GM23338 (cell line): ENCODE measurements at regions not wholly inside any gene's neighbourhood (a gene's known extent, or its start where the extent isn't known, plus 50 kb on each side); places are given as distances from the start of the nearest gene placed in this dataset.

Experiments
- ATAC-seq: fragments of 200-7000 bp; cut with Tn5 transposase; 3 replicates; pipeline ENCODE4 v1.9.1; 2020
- DNase-seq: peaks from one replicate; pipeline ENCODE4 v3.0.0-alpha.2; 2015; ENCODE audit warnings: low spot score
- H2AFZ ChIP-seq: fragments of 200-600 bp; sonication (generic); 2 replicates; pipeline ENCODE4 v1.8.0; 2016; ENCODE audit warnings: antibody characterized with exemption, mild to moderate bottlenecking, moderate library complexity
- H3F3A ChIP-seq: fragments of 200-600 bp; sonication (generic); replicated peaks from 2 replicates; pipeline ENCODE4 v1.8.0; 2017; ENCODE audit warnings: antibody characterized with exemption, mixed run types, low read depth
- H3K27ac ChIP-seq: fragments of 200-600 bp; sonication (generic); 2 replicates; pipeline ENCODE4 v1.6.1; 2016; ENCODE audit warnings: low read depth
- H3K27me3 ChIP-seq: fragments of 200-600 bp; sonication (generic); 2 replicates; pipeline ENCODE4 v1.8.0; 2016; ENCODE audit warnings: mild to moderate bottlenecking, mixed run types, moderate library complexity; ENCODE audit not compliant: insufficient read depth
- H3K36me3 ChIP-seq: fragments of 200-600 bp; sonication (generic); 2 replicates; pipeline ENCODE4 v1.8.0; 2016; ENCODE audit warnings: mild to moderate bottlenecking; ENCODE audit not compliant: insufficient read depth
- H3K4me1 ChIP-seq: fragments of 200-600 bp; sonication (generic); 2 replicates; pipeline ENCODE4 v1.8.0; 2016; ENCODE audit warnings: mild to moderate bottlenecking, moderate library complexity; ENCODE audit not compliant: insufficient read depth
- H3K4me2 ChIP-seq: fragments of 200-600 bp; sonication (generic); 2 replicates; pipeline ENCODE4 v1.7.1; 2017; ENCODE audit warnings: mixed run types
- H3K4me3 ChIP-seq: fragments of 200-600 bp; sonication (generic); 2 replicates; pipeline ENCODE4 v1.6.1; 2016; ENCODE audit warnings: mixed run types
- H3K79me2 ChIP-seq: fragments of 200-600 bp; sonication (generic); replicated peaks from 2 replicates; pipeline ENCODE4 v1.8.0; 2017; ENCODE audit warnings: mild to moderate bottlenecking; ENCODE audit not compliant: insufficient read depth
- H3K9me2 ChIP-seq: fragments of 200-600 bp; sonication (generic); 2 replicates; pipeline ENCODE4 v1.8.0; 2017; ENCODE audit not compliant: insufficient read depth
- H4K20me1 ChIP-seq: fragments of 200-600 bp; sonication (generic); replicated peaks from 2 replicates; pipeline ENCODE4 v1.8.0; 2017; ENCODE audit warnings: mild to moderate bottlenecking; ENCODE audit not compliant: insufficient read depth
- H3K27ac Mint-ChIP-seq: 2 replicates; pipeline ENCODE4 v1.8.0; 2020; ENCODE audit warnings: inconsistent platforms, mild to moderate bottlenecking, moderate library complexity, mixed read lengths
- H3K27me3 Mint-ChIP-seq: 3 replicates; pipeline ENCODE4 v1.8.0; 2022; ENCODE audit warnings: low read depth, mild to moderate bottlenecking, moderate library complexity, mixed read lengths, inconsistent platforms; ENCODE audit not compliant: insufficient read depth, poor library complexity
- H3K36me3 Mint-ChIP-seq: 3 replicates; pipeline ENCODE4 v1.8.0; 2021; ENCODE audit warnings: low read depth, mild to moderate bottlenecking, inconsistent platforms, moderate library complexity, mixed read lengths
- H3K4me1 Mint-ChIP-seq: 3 replicates; pipeline ENCODE4 v1.8.0; 2020; ENCODE audit warnings: mild to moderate bottlenecking, inconsistent platforms, mixed read lengths
- H3K4me3 Mint-ChIP-seq: 3 replicates; pipeline ENCODE4 v1.8.0; 2021; ENCODE audit warnings: moderate library complexity, mild to moderate bottlenecking, inconsistent platforms, mixed read lengths
- H3K9me3 Mint-ChIP-seq: 3 replicates; pipeline ENCODE4 v1.8.0; 2020; ENCODE audit warnings: moderate library complexity, mild to moderate bottlenecking, inconsistent platforms, mixed read lengths
- CREB1 ChIP-seq: fragments of 250-450 bp; sonication (Bioruptor Pico); IDR thresholded peaks from 2 replicates; pipeline ENCODE4 v1.5.0; 2020; ENCODE audit warnings: low read depth, mild to moderate bottlenecking, moderate library complexity
- EZH2 ChIP-seq: fragments of 200-600 bp; sonication (generic); IDR thresholded peaks from one replicate; pipeline ENCODE4 v1.8.0; 2017; ENCODE audit warnings: antibody characterized with exemption, mild to moderate bottlenecking, low read depth; ENCODE audit not compliant: unreplicated experiment
- EZH2phosphoT487 ChIP-seq: fragments of 200-600 bp; sonication (generic); IDR thresholded peaks from one replicate; pipeline ENCODE4 v1.8.1; 2018; ENCODE audit warnings: antibody characterized with exemption; ENCODE audit not compliant: unreplicated experiment
- JUNB ChIP-seq: IDR thresholded peaks from one replicate; pipeline ENCODE4 v1.6.1; 2016; ENCODE audit warnings: antibody characterized with exemption; ENCODE audit not compliant: unreplicated experiment
- NANOG ChIP-seq: IDR thresholded peaks from 2 replicates; pipeline ENCODE4 v1.6.1; 2016; ENCODE audit warnings: antibody characterized with exemption, borderline replicate concordance
- POLR2AphosphoS5 ChIP-seq: IDR thresholded peaks from 2 replicates; pipeline ENCODE4 v1.6.1; 2016; ENCODE audit warnings: antibody characterized with exemption, low read depth
- STAT1 ChIP-seq: IDR thresholded peaks from one replicate; pipeline ENCODE4 v1.6.1; 2016; ENCODE audit warnings: antibody characterized with exemption; ENCODE audit not compliant: unreplicated experiment
- ZNF114 ChIP-seq: fragments of 250-450 bp; sonication (Bioruptor Pico); IDR thresholded peaks from 2 replicates; pipeline ENCODE4 v1.5.0; 2020; ENCODE audit warnings: mild to moderate bottlenecking, moderate library complexity
- ZNF331 ChIP-seq: fragments of 250-450 bp; sonication (Bioruptor Pico); IDR thresholded peaks from 2 replicates; pipeline ENCODE4 v1.5.0; 2020; ENCODE audit warnings: low read depth, mild to moderate bottlenecking, moderate library complexity
- ZNF462 ChIP-seq: fragments of 250-450 bp; sonication (Bioruptor Pico); IDR thresholded peaks from 2 replicates; pipeline ENCODE4 v1.5.0; 2020; ENCODE audit warnings: mild to moderate bottlenecking, moderate library complexity
- TF ChIP-seq, protein P1 (sequence below), 2 experiments: fragments of 200-600 bp in 1 of 2; sonication (generic) in 1 of 2; conservative IDR thresholded peaks; 2 replicates each; pipeline versions ENCODE4 v1.5.1 to v1.6.1; 2016 to 2017; ENCODE audit warnings: antibody characterized with exemption in 2 of 2, low read depth in 2 of 2, mild to moderate bottlenecking in 2 of 2, moderate library complexity in 1 of 2
- TF ChIP-seq, protein P2 (sequence below): IDR thresholded peaks from one replicate; pipeline ENCODE4 v1.6.1; 2018; ENCODE audit warnings: antibody characterized with exemption; ENCODE audit not compliant: unreplicated experiment
- TF ChIP-seq, protein P3 (sequence below): IDR thresholded peaks from 2 replicates; pipeline ENCODE4 v1.6.1; 2016; ENCODE audit warnings: antibody characterized with exemption

- Mint-ChIP-seq H3K4me1 (peaks cover 12% of the 10 kb centered on the region), H3K27me3 (no peaks in the 10 kb centered on the region), H3K27ac (no peak overlapping the region), H3K9me3 (no peaks in the 10 kb centered on the region), H3K4me3 (no peak overlapping the region), H3K36me3 (no peaks in the 10 kb centered on the region)
- Histone ChIP-seq H4K20me1 (no peaks in the 10 kb centered on the region), H3K27ac (no peak overlapping the region), H3K4me2 (no peak overlapping the region), H2AFZ (no peak overlapping the region), H3K79me2 (no peaks in the 10 kb centered on the region), H3K36me3 (no peaks in the 10 kb centered on the region), H3F3A (no peaks in the 10 kb centered on the region), H3K9me2 (peaks cover 8% of the 10 kb centered on the region; the same call in 1 of the 2 replicates), H3K27me3 (no peaks in the 10 kb centered on the region), H3K4me1 (peaks cover 7% of the 10 kb centered on the region; the same call in 1 of the 2 replicates), H3K4me3 (no peak overlapping the region)
- ATAC-seq (no peak), DNase-seq (peak; percentile 7)
- TF ChIP-seq JUNB (no peak), ZNF331 (CRISPR knock-in tag) (no peak), CREB1 (no peak), POLR2AphosphoS5 (no peak), EZH2 (no peak), STAT1 (no peak), EZH2phosphoT487 (no peak), ZNF462 (CRISPR knock-in tag) (no peak), ZNF114 (CRISPR knock-in tag) (no peak), NANOG (no peak)
- TF ChIP-seq, protein P1, sequence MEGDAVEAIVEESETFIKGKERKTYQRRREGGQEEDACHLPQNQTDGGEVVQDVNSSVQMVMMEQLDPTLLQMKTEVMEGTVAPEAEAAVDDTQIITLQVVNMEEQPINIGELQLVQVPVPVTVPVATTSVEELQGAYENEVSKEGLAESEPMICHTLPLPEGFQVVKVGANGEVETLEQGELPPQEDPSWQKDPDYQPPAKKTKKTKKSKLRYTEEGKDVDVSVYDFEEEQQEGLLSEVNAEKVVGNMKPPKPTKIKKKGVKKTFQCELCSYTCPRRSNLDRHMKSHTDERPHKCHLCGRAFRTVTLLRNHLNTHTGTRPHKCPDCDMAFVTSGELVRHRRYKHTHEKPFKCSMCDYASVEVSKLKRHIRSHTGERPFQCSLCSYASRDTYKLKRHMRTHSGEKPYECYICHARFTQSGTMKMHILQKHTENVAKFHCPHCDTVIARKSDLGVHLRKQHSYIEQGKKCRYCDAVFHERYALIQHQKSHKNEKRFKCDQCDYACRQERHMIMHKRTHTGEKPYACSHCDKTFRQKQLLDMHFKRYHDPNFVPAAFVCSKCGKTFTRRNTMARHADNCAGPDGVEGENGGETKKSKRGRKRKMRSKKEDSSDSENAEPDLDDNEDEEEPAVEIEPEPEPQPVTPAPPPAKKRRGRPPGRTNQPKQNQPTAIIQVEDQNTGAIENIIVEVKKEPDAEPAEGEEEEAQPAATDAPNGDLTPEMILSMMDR (conservative IDR thresholded peaks at IDR 0.05; ENCODE audit: low read depth in 2 of 2): no peak
- TF ChIP-seq, protein P2, sequence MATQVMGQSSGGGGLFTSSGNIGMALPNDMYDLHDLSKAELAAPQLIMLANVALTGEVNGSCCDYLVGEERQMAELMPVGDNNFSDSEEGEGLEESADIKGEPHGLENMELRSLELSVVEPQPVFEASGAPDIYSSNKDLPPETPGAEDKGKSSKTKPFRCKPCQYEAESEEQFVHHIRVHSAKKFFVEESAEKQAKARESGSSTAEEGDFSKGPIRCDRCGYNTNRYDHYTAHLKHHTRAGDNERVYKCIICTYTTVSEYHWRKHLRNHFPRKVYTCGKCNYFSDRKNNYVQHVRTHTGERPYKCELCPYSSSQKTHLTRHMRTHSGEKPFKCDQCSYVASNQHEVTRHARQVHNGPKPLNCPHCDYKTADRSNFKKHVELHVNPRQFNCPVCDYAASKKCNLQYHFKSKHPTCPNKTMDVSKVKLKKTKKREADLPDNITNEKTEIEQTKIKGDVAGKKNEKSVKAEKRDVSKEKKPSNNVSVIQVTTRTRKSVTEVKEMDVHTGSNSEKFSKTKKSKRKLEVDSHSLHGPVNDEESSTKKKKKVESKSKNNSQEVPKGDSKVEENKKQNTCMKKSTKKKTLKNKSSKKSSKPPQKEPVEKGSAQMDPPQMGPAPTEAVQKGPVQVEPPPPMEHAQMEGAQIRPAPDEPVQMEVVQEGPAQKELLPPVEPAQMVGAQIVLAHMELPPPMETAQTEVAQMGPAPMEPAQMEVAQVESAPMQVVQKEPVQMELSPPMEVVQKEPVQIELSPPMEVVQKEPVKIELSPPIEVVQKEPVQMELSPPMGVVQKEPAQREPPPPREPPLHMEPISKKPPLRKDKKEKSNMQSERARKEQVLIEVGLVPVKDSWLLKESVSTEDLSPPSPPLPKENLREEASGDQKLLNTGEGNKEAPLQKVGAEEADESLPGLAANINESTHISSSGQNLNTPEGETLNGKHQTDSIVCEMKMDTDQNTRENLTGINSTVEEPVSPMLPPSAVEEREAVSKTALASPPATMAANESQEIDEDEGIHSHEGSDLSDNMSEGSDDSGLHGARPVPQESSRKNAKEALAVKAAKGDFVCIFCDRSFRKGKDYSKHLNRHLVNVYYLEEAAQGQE: no peak
- TF ChIP-seq, protein P3, sequence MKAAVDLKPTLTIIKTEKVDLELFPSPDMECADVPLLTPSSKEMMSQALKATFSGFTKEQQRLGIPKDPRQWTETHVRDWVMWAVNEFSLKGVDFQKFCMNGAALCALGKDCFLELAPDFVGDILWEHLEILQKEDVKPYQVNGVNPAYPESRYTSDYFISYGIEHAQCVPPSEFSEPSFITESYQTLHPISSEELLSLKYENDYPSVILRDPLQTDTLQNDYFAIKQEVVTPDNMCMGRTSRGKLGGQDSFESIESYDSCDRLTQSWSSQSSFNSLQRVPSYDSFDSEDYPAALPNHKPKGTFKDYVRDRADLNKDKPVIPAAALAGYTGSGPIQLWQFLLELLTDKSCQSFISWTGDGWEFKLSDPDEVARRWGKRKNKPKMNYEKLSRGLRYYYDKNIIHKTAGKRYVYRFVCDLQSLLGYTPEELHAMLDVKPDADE: no peak
These were observed 379.6 kb downstream of the MLLT3 start for GRCh38 chr9:20242510-20243189.
